NCI-H1417 (cell line): ENCODE measurements at regions not wholly inside any gene's neighbourhood (a gene's known extent, or its start where the extent isn't known, plus 50 kb on each side); places are given as distances from the start of the nearest gene placed in this dataset.
A peak's percentile ranks its signal among the peaks of the same experiment; 100 is the strongest.

Source experiments
- DNase-seq, 3 experiments: peaks; one replicate each; lab custom pipeline; 2025; lab: John Stamatoyannopoulos, UW

GRCh38 chr10:56622335-56622973 is 261.4 kb upstream of the ZWINT start:
- DNase-seq = no peak

GRCh38 chr10:56606202-56606601 is 245.1 kb upstream of the ZWINT start:
- DNase-seq = no peak

- DNase-seq = no peak
Observed at GRCh38 chr10:56605051-56605450, 244.0 kb upstream of the ZWINT start.

GRCh38 chr10:56604624-56605023 is 243.6 kb upstream of the ZWINT start:
- no peak for DNase-seq

- peak in 2 of 3 experiments; percentile 1 to 19 for DNase-seq
Observed at GRCh38 chr10:56599201-56599600, 238.1 kb upstream of the ZWINT start.

- no peak for DNase-seq
Observed at GRCh38 chr10:56596257-56596656, 235.2 kb upstream of the ZWINT start.

GRCh38 chr10:56593120-56593519 is 232.1 kb upstream of the ZWINT start:
- DNase-seq = no peak

GRCh38 chr10:56586461-56586891 is 225.4 kb upstream of the ZWINT start:
- no peak for DNase-seq

- DNase-seq = no peak
Observed at GRCh38 chr10:56585447-56586171, 224.6 kb upstream of the ZWINT start.

- DNase-seq = no peak
Observed at GRCh38 chr10:56583316-56583715, 222.3 kb upstream of the ZWINT start.

GRCh38 chr10:56567580-56567979 is 206.5 kb upstream of the ZWINT start:
- no peak for DNase-seq

GRCh38 chr10:56561336-56561735 is 200.3 kb upstream of the ZWINT start:
- DNase-seq = no peak

GRCh38 chr10:56551037-56551436 is 190.0 kb upstream of the ZWINT start:
- DNase-seq = no peak

- DNase-seq = peak; percentile 7 to 75 (median 17)
Observed at GRCh38 chr10:56547163-56547562, 186.1 kb upstream of the ZWINT start.

GRCh38 chr10:56537984-56538383 is 176.9 kb upstream of the ZWINT start:
- DNase-seq = no peak

GRCh38 chr10:56522166-56522565 is 161.1 kb upstream of the ZWINT start:
- no peak for DNase-seq

- no peak for DNase-seq
Observed at GRCh38 chr10:56508562-56508961, 147.5 kb upstream of the ZWINT start.

GRCh38 chr10:56507033-56507432 is 146.0 kb upstream of the ZWINT start:
- DNase-seq = no peak

- no peak for DNase-seq
Observed at GRCh38 chr10:56505555-56505954, 144.5 kb upstream of the ZWINT start.

- DNase-seq = no peak
Observed at GRCh38 chr10:56496186-56496486, 135.1 kb upstream of the ZWINT start.

GRCh38 chr10:56487746-56488145 is 126.7 kb upstream of the ZWINT start:
- no peak for DNase-seq

- DNase-seq = no peak
Observed at GRCh38 chr10:56481521-56482091, 120.5 kb upstream of the ZWINT start.

GRCh38 chr10:56472978-56473377 is 111.9 kb upstream of the ZWINT start:
- DNase-seq = no peak

GRCh38 chr10:56470701-56471100 is 109.6 kb upstream of the ZWINT start:
- DNase-seq = peak in 1 of 3 experiments; percentile 1
